NT2/D1 (cell line): ENCODE measurements at regions not wholly inside any gene's neighbourhood (a gene's known extent, or its start where the extent isn't known, plus 50 kb on each side); places are given as distances from the start of the nearest gene placed in this dataset.
"Not testable (repeated sequence)": the region's sequence is repeated elsewhere in the genome, so short reads cannot be mapped to it uniquely, and the experiment has no call there.

ENCODE experiments used
- SUZ12 ChIP-seq: IDR thresholded peaks from 2 replicates; pipeline ENCODE4 v1.6.1; 2011; ENCODE audit not compliant: insufficient read length, insufficient read depth; ENCODE audit errors: extremely low read depth
- YY1 ChIP-seq: IDR thresholded peaks from 2 replicates; pipeline ENCODE4 v1.6.1; 2011; ENCODE audit not compliant: insufficient read length, insufficient read depth
- ZNF274 ChIP-seq: IDR thresholded peaks from 2 replicates; pipeline ENCODE4 v1.6.1; 2011; ENCODE audit warnings: mild to moderate bottlenecking, low read depth, low read length

DNA sequence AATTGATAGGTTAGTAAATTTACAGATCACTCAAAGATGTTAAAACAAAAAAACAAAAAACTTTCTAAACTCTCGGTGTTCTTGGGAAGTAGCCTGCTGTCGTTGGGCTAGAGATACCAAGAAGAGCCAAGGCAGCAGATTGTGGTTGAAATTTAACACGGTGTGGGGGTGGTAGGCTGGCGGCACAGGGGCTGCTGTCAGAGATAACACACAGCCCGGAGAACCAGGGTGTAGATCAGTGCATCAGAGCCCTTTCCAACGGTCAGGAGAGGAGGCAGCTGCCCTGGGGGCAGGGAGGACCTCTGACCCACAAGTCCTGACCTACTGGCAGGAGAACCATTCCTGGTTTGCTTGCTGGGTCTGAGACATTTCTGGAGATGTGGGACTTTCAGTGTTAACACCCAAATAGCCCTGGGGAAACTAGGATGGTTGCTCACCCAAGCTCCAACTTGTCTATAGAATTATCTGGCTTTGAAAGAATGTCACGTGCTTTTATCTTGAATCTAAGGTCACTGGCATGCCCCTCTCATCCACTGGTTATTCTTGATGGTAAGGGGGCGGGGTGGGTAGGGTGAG is 205.2 kb upstream of the PLGLB2 start:
- TF ChIP-seq SUZ12, ZNF274, YY1: not testable (repeated sequence)
